ENCODE measurements at regions not wholly inside any gene's neighbourhood (a gene's known extent, or its start where the extent isn't known, plus 50 kb on each side); places are given as distances from the start of the nearest gene placed in this dataset.
"Not testable (repeated sequence)": the region's sequence is repeated elsewhere in the genome, so short reads cannot be mapped to it uniquely, and the experiment has no call there.

DNA sequence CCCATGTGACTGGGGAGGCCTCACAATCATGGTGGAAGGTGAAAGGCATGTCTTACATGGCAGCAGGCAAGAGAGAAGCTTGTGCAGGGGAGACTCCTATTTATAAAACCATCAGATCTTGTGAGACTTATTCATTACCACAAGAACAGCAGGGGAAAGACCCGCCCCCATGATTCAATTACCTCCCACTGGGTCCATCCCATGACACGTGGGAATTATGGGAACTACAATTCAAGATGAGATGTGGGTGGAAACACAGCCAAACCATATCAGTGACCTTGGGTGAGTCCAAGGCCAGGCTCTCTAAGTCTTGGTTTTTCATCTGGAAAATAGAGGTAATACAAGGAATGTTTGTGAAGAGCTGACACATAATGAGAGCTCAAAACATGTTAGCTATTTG, 198.8 kb downstream of the HUNK start:
- TF ChIP-seq, protein P1, sequence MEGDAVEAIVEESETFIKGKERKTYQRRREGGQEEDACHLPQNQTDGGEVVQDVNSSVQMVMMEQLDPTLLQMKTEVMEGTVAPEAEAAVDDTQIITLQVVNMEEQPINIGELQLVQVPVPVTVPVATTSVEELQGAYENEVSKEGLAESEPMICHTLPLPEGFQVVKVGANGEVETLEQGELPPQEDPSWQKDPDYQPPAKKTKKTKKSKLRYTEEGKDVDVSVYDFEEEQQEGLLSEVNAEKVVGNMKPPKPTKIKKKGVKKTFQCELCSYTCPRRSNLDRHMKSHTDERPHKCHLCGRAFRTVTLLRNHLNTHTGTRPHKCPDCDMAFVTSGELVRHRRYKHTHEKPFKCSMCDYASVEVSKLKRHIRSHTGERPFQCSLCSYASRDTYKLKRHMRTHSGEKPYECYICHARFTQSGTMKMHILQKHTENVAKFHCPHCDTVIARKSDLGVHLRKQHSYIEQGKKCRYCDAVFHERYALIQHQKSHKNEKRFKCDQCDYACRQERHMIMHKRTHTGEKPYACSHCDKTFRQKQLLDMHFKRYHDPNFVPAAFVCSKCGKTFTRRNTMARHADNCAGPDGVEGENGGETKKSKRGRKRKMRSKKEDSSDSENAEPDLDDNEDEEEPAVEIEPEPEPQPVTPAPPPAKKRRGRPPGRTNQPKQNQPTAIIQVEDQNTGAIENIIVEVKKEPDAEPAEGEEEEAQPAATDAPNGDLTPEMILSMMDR (IDR thresholded peaks at IDR 0.05; ENCODE audit: low read length), result not testable (repeated sequence)
- not testable (repeated sequence) for TF ChIP-seq EZH2 (optimal IDR thresholded peaks at IDR 0.05; ENCODE audit: low read depth, low read length); EZH2phosphoT487 (IDR thresholded peaks at IDR 0.05; ENCODE audit: low read length)

Measured in MM.1S (cell line).